OCI-LY3 (cell line): ENCODE measurements at regions not wholly inside any gene's neighbourhood (a gene's known extent, or its start where the extent isn't known, plus 50 kb on each side); places are given as distances from the start of the nearest gene placed in this dataset.

Source experiments
- CTCF ChIP-seq: fragments of 200-600, 300-600 bp; sonication (generic); IDR thresholded peaks from 2 replicates; pipeline ENCODE4 v1.5.1; 2014; ENCODE audit warnings: antibody characterized with exemption, low read length, low read depth
- EZH2phosphoT487 ChIP-seq: fragments of 200-600 bp; shearing (Covaris generic); IDR thresholded peaks from 2 replicates; pipeline ENCODE4 v1.6.1; 2018; ENCODE audit warnings: antibody characterized with exemption, mixed run types, low read depth

- TF ChIP-seq CTCF (no peak), EZH2phosphoT487 (no peak)
These were observed 410.1 kb downstream of the HNRNPD start for GRCh38 chr4:81963763-81964020.
